SK-N-SH (cell line): ENCODE measurements at regions not wholly inside any gene's neighbourhood (a gene's known extent, or its start where the extent isn't known, plus 50 kb on each side); places are given as distances from the start of the nearest gene placed in this dataset.

Experiments used
- CTCF ChIA-PET: fragments of 300-600, 350-600 bp; formaldehyde crosslinking; extraction: SDS; loops from one replicate; lab custom pipeline; 2021; lab: Yijun Ruan, JAX
- POLR2A ChIA-PET: fragments of 350-600 bp; sonication (Branson Sonifier 250); formaldehyde crosslinking; extraction: SDS; loops from one replicate; lab custom pipeline; 2020; ENCODE audit warnings: antibody characterized with exemption, inconsistent platforms; lab: Yijun Ruan, JAX
- DNase-seq: peaks from one replicate; pipeline ENCODE4 v3.0.0; 2012
- H2AFZ ChIP-seq: fragments of 200-600 bp; sonication (generic); 2 replicates; pipeline ENCODE4 v1.8.1; 2016; ENCODE audit warnings: antibody characterized with exemption, mild to moderate bottlenecking, low read depth
- H3F3A ChIP-seq: fragments of 200-600 bp; sonication (generic); replicated peaks from 2 replicates; pipeline ENCODE3; 2016; ENCODE audit warnings: antibody characterized with exemption, mild to moderate bottlenecking; ENCODE audit not compliant: insufficient read depth
- H3K27ac ChIP-seq, 2 experiments: fragments of 200-500 bp in 1 of 2; fragments of 200-600 bp in 1 of 2; sonication (Bioruptor generic) in 1 of 2; sonication (generic), shearing (Covaris generic) in 1 of 2; 2 replicates each; pipeline versions ENCODE4 v1.5.1 to v1.6.1; 2014 to 2016; ENCODE audit warnings: low read depth in 2 of 2, inconsistent platforms in 1 of 2, low read length in 1 of 2, mild to moderate bottlenecking in 1 of 2, mixed read lengths in 1 of 2
- H3K27me3 ChIP-seq: fragments of 200-600 bp; sonication (generic), shearing (Covaris generic); 2 replicates; pipeline ENCODE4 v1.6.1; 2016; ENCODE audit warnings: mixed run types; ENCODE audit not compliant: insufficient read depth
- H3K36me3 ChIP-seq, 2 experiments: fragments of 200-500 bp in 1 of 2; fragments of 200-600 bp in 1 of 2; sonication (Bioruptor generic) in 1 of 2; sonication (generic) in 1 of 2; replicated peaks in 1 of 2; 2 replicates each; pipeline versions ENCODE3 to v1.5.1; 2014 to 2016; ENCODE audit warnings: low read length in 1 of 2, mild to moderate bottlenecking in 1 of 2; ENCODE audit not compliant: insufficient read depth in 2 of 2, control insufficient read depth in 1 of 2
- H3K4me1 ChIP-seq, 2 experiments: fragments of 200-500 bp in 1 of 2; fragments of 200-600 bp in 1 of 2; sonication (Bioruptor generic) in 1 of 2; sonication (generic), shearing (Covaris generic) in 1 of 2; 2 replicates each; pipeline versions ENCODE4 v1.5.1 to v1.6.1; 2014 to 2016; ENCODE audit warnings: low read depth in 1 of 2, low read length in 1 of 2, mixed run types in 1 of 2; ENCODE audit not compliant: insufficient read depth in 2 of 2, control insufficient read depth in 1 of 2
- H3K4me2 ChIP-seq: fragments of 200-600 bp; sonication (generic), shearing (Covaris generic); 2 replicates; pipeline ENCODE4 v1.6.1; 2017; ENCODE audit warnings: mixed run types
- H3K4me3 ChIP-seq, 2 experiments: fragments of 200-500 bp in 1 of 2; fragments of 200-600 bp in 1 of 2; sonication (Bioruptor generic) in 1 of 2; sonication (generic), shearing (Covaris generic) in 1 of 2; 2 replicates each; pipeline versions ENCODE4 v1.5.1 to v1.8.1; 2014 to 2016; ENCODE audit warnings: low read depth in 2 of 2, inconsistent platforms in 1 of 2, low read length in 1 of 2, mild to moderate bottlenecking in 1 of 2, mixed read lengths in 1 of 2, moderate library complexity in 1 of 2
- H3K79me2 ChIP-seq: fragments of 200-600 bp; sonication (generic); 2 replicates; pipeline ENCODE4 v1.8.1; 2017; ENCODE audit warnings: mild to moderate bottlenecking; ENCODE audit not compliant: insufficient read depth
- H3K9ac ChIP-seq: fragments of 200-600 bp; sonication (generic); 2 replicates; pipeline ENCODE4 v1.6.1; 2017; ENCODE audit warnings: mixed run types
- H3K9me2 ChIP-seq: fragments of 200-600 bp; sonication (generic); 2 replicates; pipeline ENCODE4 v1.6.1; 2017; ENCODE audit warnings: mixed run types
- H3K9me3 ChIP-seq: fragments of 200-600 bp; sonication (generic); 2 replicates; pipeline ENCODE4 v1.6.1; 2017; ENCODE audit warnings: mixed run types, mild to moderate bottlenecking, moderate library complexity
- H4K20me1 ChIP-seq: fragments of 200-600 bp; sonication (generic); 2 replicates; pipeline ENCODE4 v1.6.1; 2017; ENCODE audit warnings: mild to moderate bottlenecking, mixed run types; ENCODE audit not compliant: insufficient read depth
- CHD2 ChIP-seq: fragments of 150-350 bp; IDR thresholded peaks from 2 replicates; pipeline ENCODE4 v1.6.1; 2018; ENCODE audit warnings: low read length; ENCODE audit not compliant: partially characterized antibody
- ELF1 ChIP-seq: IDR thresholded peaks from 2 replicates; pipeline ENCODE4 v1.4.0; 2012
- EZH2phosphoT487 ChIP-seq: fragments of 200-600 bp; sonication (generic); IDR thresholded peaks from 2 replicates; pipeline ENCODE4 v1.6.1; 2017; ENCODE audit warnings: low read depth, mixed run types, mild to moderate bottlenecking, antibody characterized with exemption, moderate library complexity, borderline replicate concordance
- FOXJ3 ChIP-seq: sonication (generic); formaldehyde crosslinking; IDR thresholded peaks from 2 replicates; pipeline ENCODE4 v1.5.1; 2020; ENCODE audit warnings: mild to moderate bottlenecking, missing genetic modification reagents
- FOXM1 ChIP-seq: IDR thresholded peaks from 2 replicates; pipeline ENCODE4 v1.4.0; 2012; ENCODE audit warnings: low read depth, mild to moderate bottlenecking
- GATA2 ChIP-seq: sonication (generic); formaldehyde crosslinking; IDR thresholded peaks from 2 replicates; pipeline ENCODE4 v1.5.0; 2020; ENCODE audit warnings: mild to moderate bottlenecking, missing genetic modification reagents
- JUND ChIP-seq: IDR thresholded peaks from 2 replicates; pipeline ENCODE4 v1.4.0; 2012
- MEF2A ChIP-seq: IDR thresholded peaks from 2 replicates; pipeline ENCODE4 v1.4.0; 2012; ENCODE audit warnings: low read depth, borderline replicate concordance
- MXI1 ChIP-seq: IDR thresholded peaks from 2 replicates; pipeline ENCODE4 v1.6.1; 2012; ENCODE audit warnings: mild to moderate bottlenecking, low read depth, low read length, improper control_type of control experiment
- NFIC ChIP-seq: IDR thresholded peaks from 2 replicates; pipeline ENCODE4 v1.4.0; 2012; ENCODE audit warnings: borderline replicate concordance
- NRF1 ChIP-seq: IDR thresholded peaks from 2 replicates; pipeline ENCODE4 v1.6.1; 2012; ENCODE audit warnings: low read depth, mild to moderate bottlenecking, low read length
- PBX3 ChIP-seq: IDR thresholded peaks from 2 replicates; pipeline ENCODE4; 2012
- POLR2AphosphoS5 ChIP-seq: IDR thresholded peaks from 2 replicates; pipeline ENCODE4 v1.6.1; 2012; ENCODE audit warnings: low read depth, low read length
- RAD21 ChIP-seq: IDR thresholded peaks from 2 replicates; pipeline ENCODE4 v1.6.1; 2012; ENCODE audit warnings: mild to moderate bottlenecking, low read length
- REST ChIP-seq: IDR thresholded peaks from 2 replicates; pipeline ENCODE4 v1.6.1; 2012; ENCODE audit warnings: mild to moderate bottlenecking, low read depth, low read length, moderate library complexity
- RFX5 ChIP-seq: IDR thresholded peaks from 2 replicates; pipeline ENCODE4 v1.6.1; 2012; ENCODE audit warnings: mild to moderate bottlenecking, improper control_type of control experiment, low read length
- SMC3 ChIP-seq: IDR thresholded peaks from 2 replicates; pipeline ENCODE4 v1.6.1; 2012; ENCODE audit warnings: low read depth, low read length, improper control_type of control experiment
- TEAD4 ChIP-seq: IDR thresholded peaks from 2 replicates; pipeline ENCODE4 v1.4.0; 2012; ENCODE audit warnings: mild to moderate bottlenecking, borderline replicate concordance; ENCODE audit not compliant: insufficient read depth
- ZBTB33 ChIP-seq: IDR thresholded peaks from 2 replicates; pipeline ENCODE4 v1.4.0; 2012; ENCODE audit warnings: low read depth, borderline replicate concordance
- WGBS: methylation state at CpG from one replicate; pipeline ENCODE4 v1.1.6; 2017; ENCODE audit warnings: low lambda C conversion rate; 5-methylcytosine and 5-hydroxymethylcytosine counted together
- TF ChIP-seq, protein P1 (sequence below): fragments of 150-350 bp; IDR thresholded peaks from 2 replicates; pipeline ENCODE4 v1.6.1; 2016; ENCODE audit warnings: mild to moderate bottlenecking, low read depth, low read length
- TF ChIP-seq, protein P2 (sequence below): fragments of 200-600 bp; sonication (generic); IDR thresholded peaks from 2 replicates; pipeline ENCODE4 v1.6.1; 2017; ENCODE audit warnings: antibody characterized with exemption, mild to moderate bottlenecking, moderate library complexity

DNA sequence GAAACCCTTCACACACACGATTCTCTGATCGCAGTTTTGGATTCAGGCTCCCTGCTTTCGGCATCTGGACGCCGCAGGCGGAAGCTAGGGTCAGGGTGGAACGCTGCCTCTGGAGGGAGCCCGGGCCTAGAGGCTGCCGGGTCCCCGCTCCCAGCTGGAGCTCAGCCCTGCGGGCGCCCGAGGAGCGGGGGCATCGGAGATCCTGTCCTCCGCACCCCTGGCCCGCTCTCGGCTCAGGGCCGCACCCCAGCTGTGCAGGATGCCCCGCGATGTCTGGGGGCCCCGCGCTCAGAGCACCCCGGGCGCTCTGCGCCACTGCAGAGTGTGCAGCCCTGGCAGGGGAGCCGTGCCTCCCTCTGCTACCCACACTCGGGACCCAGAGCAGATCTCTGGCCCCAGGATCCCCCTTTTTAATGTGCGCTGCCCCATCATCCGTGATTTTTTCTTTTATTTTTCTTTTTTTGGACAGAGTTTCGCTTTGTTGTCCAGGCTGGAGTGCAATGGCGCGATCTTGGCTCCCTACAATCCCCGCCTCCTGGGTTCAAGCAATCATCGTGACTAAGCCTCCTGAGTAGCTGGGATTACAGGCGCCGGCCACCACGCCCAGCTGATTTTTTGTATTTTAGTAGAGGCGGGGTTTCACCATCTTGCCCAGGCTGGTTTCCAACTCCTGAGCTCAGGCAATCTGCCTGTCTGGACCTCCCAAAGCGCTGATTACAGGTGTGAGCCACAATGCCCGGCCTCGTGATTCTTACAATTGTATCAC, 54.8 kb upstream of the TUBA3E start (continued):
- no peak for TF ChIP-seq REST

DNA sequence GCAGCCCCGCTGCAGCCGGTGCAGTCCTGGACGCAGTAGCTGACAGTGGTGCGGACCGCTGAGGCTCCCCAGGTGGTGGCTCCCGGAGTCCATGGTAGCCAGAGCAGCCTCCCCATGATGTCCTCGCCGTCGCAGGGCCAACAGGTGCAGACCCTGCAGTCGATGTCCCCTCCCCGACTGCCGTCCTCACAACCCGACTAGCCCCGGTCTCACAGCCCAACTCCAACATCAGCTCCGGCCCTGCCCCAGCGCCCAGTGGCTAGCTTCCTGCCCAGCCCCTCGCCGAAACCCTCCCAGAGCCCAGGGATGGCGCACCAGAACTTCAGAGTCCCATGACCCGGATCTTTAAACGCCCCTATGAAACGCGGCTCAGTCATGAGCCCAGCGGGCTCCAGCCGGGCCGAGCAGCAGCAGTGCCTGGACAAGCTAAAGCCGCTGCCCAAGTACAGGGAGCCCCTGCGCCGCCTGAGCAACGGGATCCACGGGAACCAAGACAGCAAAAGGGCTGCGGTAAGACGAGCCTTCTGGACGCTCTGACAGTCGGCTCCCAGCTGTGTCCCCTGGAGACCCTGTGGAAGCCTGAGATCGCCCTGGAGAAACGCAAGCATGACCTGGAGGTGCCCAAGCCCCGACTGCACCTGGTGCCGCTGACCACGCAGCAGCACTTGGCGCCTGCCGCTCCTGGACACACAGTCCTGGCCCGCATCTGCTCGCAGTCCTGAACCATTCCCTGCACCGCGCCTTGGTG, 53.8 kb upstream of the TUBA3E start:
- Histone ChIP-seq H2AFZ (no peak overlapping the region), H3K79me2 (no peaks in the 10 kb centered on the region), H3K9me3 (no peaks in the 10 kb centered on the region), H3K9ac (no peak overlapping the region), H3K4me3 (no peak overlapping the region), H3K27me3 (no peaks in the 10 kb centered on the region; the same call in 1 of the 2 replicates), H3F3A (no peaks in the 10 kb centered on the region), H3K27ac (no peak overlapping the region; a peak in 1 of 4 replicates), H3K9me2 (no peaks in the 10 kb centered on the region), H3K4me2 (no peak overlapping the region), H3K4me1 (peaks cover 0 to 8% of the 10 kb centered on the region in 2 experiments; a peak in 1 of 4 replicates), H4K20me1 (no peaks in the 10 kb centered on the region), H3K36me3 (no peaks in the 10 kb centered on the region)
- ChIA-PET CTCF (no interaction called here), POLR2A (no interaction called here)
- WGBS, result 81% methylated on average over 21 of the region's 46 CpGs
- no peak for TF ChIP-seq JUND
- TF ChIP-seq MEF2A, result no peak
- no peak for TF ChIP-seq EZH2phosphoT487
- no peak for TF ChIP-seq RFX5
- TF ChIP-seq POLR2AphosphoS5, result no peak
- TF ChIP-seq ELF1, result no peak
- TF ChIP-seq SMC3, result no peak
- no peak for TF ChIP-seq NRF1
- TF ChIP-seq ZBTB33, result no peak
- TF ChIP-seq FOXJ3 (CRISPR knock-in tag), result no peak
- no peak for TF ChIP-seq NFIC
- no peak for TF ChIP-seq MXI1
- TF ChIP-seq, protein P1, sequence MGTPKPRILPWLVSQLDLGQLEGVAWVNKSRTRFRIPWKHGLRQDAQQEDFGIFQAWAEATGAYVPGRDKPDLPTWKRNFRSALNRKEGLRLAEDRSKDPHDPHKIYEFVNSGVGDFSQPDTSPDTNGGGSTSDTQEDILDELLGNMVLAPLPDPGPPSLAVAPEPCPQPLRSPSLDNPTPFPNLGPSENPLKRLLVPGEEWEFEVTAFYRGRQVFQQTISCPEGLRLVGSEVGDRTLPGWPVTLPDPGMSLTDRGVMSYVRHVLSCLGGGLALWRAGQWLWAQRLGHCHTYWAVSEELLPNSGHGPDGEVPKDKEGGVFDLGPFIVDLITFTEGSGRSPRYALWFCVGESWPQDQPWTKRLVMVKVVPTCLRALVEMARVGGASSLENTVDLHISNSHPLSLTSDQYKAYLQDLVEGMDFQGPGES, result no peak
- no peak for TF ChIP-seq FOXM1
- no peak for TF ChIP-seq PBX3
- TF ChIP-seq RAD21, result no peak
- TF ChIP-seq, protein P2, sequence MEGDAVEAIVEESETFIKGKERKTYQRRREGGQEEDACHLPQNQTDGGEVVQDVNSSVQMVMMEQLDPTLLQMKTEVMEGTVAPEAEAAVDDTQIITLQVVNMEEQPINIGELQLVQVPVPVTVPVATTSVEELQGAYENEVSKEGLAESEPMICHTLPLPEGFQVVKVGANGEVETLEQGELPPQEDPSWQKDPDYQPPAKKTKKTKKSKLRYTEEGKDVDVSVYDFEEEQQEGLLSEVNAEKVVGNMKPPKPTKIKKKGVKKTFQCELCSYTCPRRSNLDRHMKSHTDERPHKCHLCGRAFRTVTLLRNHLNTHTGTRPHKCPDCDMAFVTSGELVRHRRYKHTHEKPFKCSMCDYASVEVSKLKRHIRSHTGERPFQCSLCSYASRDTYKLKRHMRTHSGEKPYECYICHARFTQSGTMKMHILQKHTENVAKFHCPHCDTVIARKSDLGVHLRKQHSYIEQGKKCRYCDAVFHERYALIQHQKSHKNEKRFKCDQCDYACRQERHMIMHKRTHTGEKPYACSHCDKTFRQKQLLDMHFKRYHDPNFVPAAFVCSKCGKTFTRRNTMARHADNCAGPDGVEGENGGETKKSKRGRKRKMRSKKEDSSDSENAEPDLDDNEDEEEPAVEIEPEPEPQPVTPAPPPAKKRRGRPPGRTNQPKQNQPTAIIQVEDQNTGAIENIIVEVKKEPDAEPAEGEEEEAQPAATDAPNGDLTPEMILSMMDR, result no peak
- TF ChIP-seq TEAD4, result no peak
- no peak for TF ChIP-seq CHD2
- no peak for TF ChIP-seq GATA2 (CRISPR knock-in tag)
- peak; percentile 20 for DNase-seq
